Transverse colon (tissue), 4 donors: ENCODE measurements at regions not wholly inside any gene's neighbourhood (a gene's known extent, or its start where the extent isn't known, plus 50 kb on each side); places are given as distances from the start of the nearest gene placed in this dataset.
"Not testable (repeated sequence)": the region's sequence is repeated elsewhere in the genome, so short reads cannot be mapped to it uniquely, and the experiment has no call there.

ENCODE experiments used
- DNase-seq: peaks from one replicate; pipeline ENCODE4 v3.0.0-alpha.2; 2019
- H3K27ac ChIP-seq, 4 donors: fragments of 200-600 bp; sonication (generic); 2 replicates each; pipeline ENCODE4 v1.5.1; 2016 to 2018; ENCODE audit warnings: inconsistent platforms in 4 of 4
- H3K27me3 ChIP-seq: fragments of 200-600 bp; sonication (generic); 2 replicates; pipeline ENCODE4 v1.5.1; 2017; ENCODE audit warnings: inconsistent platforms
- H3K36me3 ChIP-seq, 4 donors: fragments of 200-600 bp; sonication (generic); 2 replicates each; pipeline ENCODE4 v1.5.1; 2017 to 2019; ENCODE audit warnings: inconsistent platforms in 4 of 4
- H3K4me1 ChIP-seq, 4 donors: fragments of 200-600 bp; sonication (generic); 2 replicates each; pipeline ENCODE4 v1.5.1; 2017 to 2020; ENCODE audit warnings: inconsistent platforms in 4 of 4
- H3K4me3 ChIP-seq, 4 donors: fragments of 200-600 bp; sonication (generic); 1 replicate in 1 of 4; 2 replicates in 3 of 4; pipeline versions ENCODE4 v1.5.1 to v1.6.1; 2017 to 2019; ENCODE audit warnings: inconsistent platforms in 4 of 4
- H3K9me3 ChIP-seq, 2 donors: fragments of 200-600 bp; sonication (generic); 2 replicates each; pipeline ENCODE4 v1.5.1; 2017 to 2019; ENCODE audit warnings: inconsistent platforms in 2 of 2
- CTCF ChIP-seq, 5 experiments: fragments of 200-600 bp in 3 of 5; fragments of 450-650 bp in 2 of 5; sonication (generic) in 3 of 5; IDR thresholded peaks; 1 replicate in 2 of 5; 2 replicates in 3 of 5; pipeline ENCODE4 v1.5.1; 2016 to 2017; ENCODE audit warnings: antibody characterized with exemption in 5 of 5, inconsistent platforms in 3 of 5, mild to moderate bottlenecking in 2 of 5, moderate library complexity in 1 of 5
- EP300 ChIP-seq: sonication (generic); formaldehyde crosslinking; IDR thresholded peaks from one replicate; pipeline ENCODE4 v1.6.1; 2017; ENCODE audit warnings: antibody characterized with exemption, low read depth
- POLR2A ChIP-seq: fragments of 450-650 bp; IDR thresholded peaks from one replicate; pipeline ENCODE4 v1.6.1; 2016; ENCODE audit warnings: antibody characterized with exemption, mild to moderate bottlenecking, moderate library complexity
- POLR2AphosphoS5 ChIP-seq, 3 donors: sonication (generic); formaldehyde crosslinking; IDR thresholded peaks; one replicate each; pipeline ENCODE4 v1.6.1; 2016; ENCODE audit warnings: antibody characterized with exemption in 3 of 3
- WGBS, 2 donors: methylation state at CpG; one replicate each; pipeline ENCODE4 v1.1.5; 2018; ENCODE audit warnings: low coverage in 1 of 2; 5-methylcytosine and 5-hydroxymethylcytosine counted together
- in situ Hi-C, 4 donors: fragments of 200-750 bp; cut with MboI; loops; one replicate each; pipeline versions ENCODE4 v1.15.0 to v1.15.1; 2017; ENCODE audit warnings: low sequenced_read_pairs in 3 of 4, low pct_ligation_motif_present in 1 of 4, low pct_unique_long_range_greater_than_20kb in 1 of 4
- intact Hi-C: fragments of 100-400 bp; cut with DNase I; formaldehyde crosslinking; loops from one replicate; pipeline ENCODE4 v1.15.1; 2023; ENCODE audit warnings: low total_unique reads

GRCh38 chr6:119728935-119729334 lies 379.4 kb upstream of the MAN1A1 start:
- no peaks in the 10 kb centered on the region for H3K36me3 ChIP-seq
- no peak for DNase-seq
- 77 to 84% methylated on average over 3 of the region's 3 CpGs for WGBS, 2 donors
- no peak overlapping the region for H3K27ac ChIP-seq
- TF ChIP-seq CTCF (IDR thresholded peaks at IDR 0.05) (no peak), EP300 (no peak), POLR2A (no peak), POLR2AphosphoS5 (IDR thresholded peaks at IDR 0.05) (no peak)
- no peaks in the 10 kb centered on the region for H3K27me3 ChIP-seq
- no peaks in the 10 kb centered on the region for H3K4me1 ChIP-seq
- intact Hi-C loops (no loop called here), in situ Hi-C loops (loop anchor here in 3 of 4 donors (25.0 kb wide), 1 partner anchor 592 kb away; no protein-coding TSS in a partner anchor)
- no peak overlapping the region for H3K4me3 ChIP-seq
- no peaks in the 10 kb centered on the region for H3K9me3 ChIP-seq

- Histone ChIP-seq H3K27ac (no peak overlapping the region), H3K4me3 (no peak overlapping the region), H3K27me3 (no peaks in the 10 kb centered on the region), H3K4me1 (no peaks in the 10 kb centered on the region), H3K36me3 (no peaks in the 10 kb centered on the region), H3K9me3 (no peaks in the 10 kb centered on the region)
- TF ChIP-seq POLR2AphosphoS5 (IDR thresholded peaks at IDR 0.05) (no peak), CTCF (IDR thresholded peaks at IDR 0.05) (no peak), POLR2A (no peak), EP300 (no peak)
- DNase-seq = no peak
- WGBS, 2 donors = 93 to 100% methylated on average over 1 to 7 of the region's 7 CpGs
- intact Hi-C loops = no loop called here
- in situ Hi-C loops = loop anchor here in 3 of 4 donors (25.0 kb wide), 1 partner anchor 591 kb away; no protein-coding TSS in a partner anchor
Measured at GRCh38 chr6:119728220-119728750, 378.7 kb upstream of the MAN1A1 start.

- TF ChIP-seq CTCF (IDR thresholded peaks at IDR 0.05) (no peak), POLR2AphosphoS5 (IDR thresholded peaks at IDR 0.05) (no peak), POLR2A (no peak), EP300 (no peak)
- intact Hi-C loops = no loop called here
- 60% methylated on average over 3 of the region's 3 CpGs; no CpG with 5 or more reads in 1 of the 2 donors for WGBS, 2 donors
- Histone ChIP-seq H3K9me3 (no peaks in the 10 kb centered on the region), H3K4me1 (no peaks in the 10 kb centered on the region), H3K4me3 (no peak overlapping the region), H3K36me3 (no peaks in the 10 kb centered on the region), H3K27ac (no peak overlapping the region), H3K27me3 (no peaks in the 10 kb centered on the region)
- DNase-seq = no peak
- in situ Hi-C loops = loop anchor here in 3 of 4 donors (25.0 kb wide), 1 partner anchor 590 kb away; no protein-coding TSS in a partner anchor
Measured at GRCh38 chr6:119727504-119728219, 378.1 kb upstream of the MAN1A1 start.

- H3K4me3 ChIP-seq, intact Hi-C loops, H3K9me3 ChIP-seq, DNase-seq, H3K4me1 ChIP-seq, H3K27me3 ChIP-seq, H3K36me3 ChIP-seq, H3K27ac ChIP-seq: not testable (repeated sequence)
- in situ Hi-C loops = loop anchor here in 3 of 4 donors (25.0 kb wide), 1 partner anchor 590 kb away; no protein-coding TSS in a partner anchor
Measured at GRCh38 chr6:119726912-119727311, 377.4 kb upstream of the MAN1A1 start.
